HFFc6 (cell line): ENCODE measurements at regions not wholly inside any gene's neighbourhood (a gene's known extent, or its start where the extent isn't known, plus 50 kb on each side); places are given as distances from the start of the nearest gene placed in this dataset.
"Not testable (repeated sequence)": the region's sequence is repeated elsewhere in the genome, so short reads cannot be mapped to it uniquely, and the experiment has no call there.

Source experiments
- DNase-seq: peaks from one replicate; pipeline ENCODE4 v3.0.0-alpha.2; 2018
- H3K27ac Mint-ChIP-seq: 2 replicates; pipeline ENCODE4 v1.8.0; 2020; ENCODE audit warnings: mild to moderate bottlenecking, mixed read lengths
- H3K27me3 Mint-ChIP-seq: 2 replicates; pipeline ENCODE4 v1.8.0; 2021; ENCODE audit warnings: mild to moderate bottlenecking, moderate library complexity, mixed read lengths; ENCODE audit not compliant: insufficient read depth
- H3K36me3 Mint-ChIP-seq: 2 replicates; pipeline ENCODE4 v1.8.0; 2021; ENCODE audit warnings: low read depth, mixed read lengths
- H3K4me1 Mint-ChIP-seq: 2 replicates; pipeline ENCODE4 v1.8.0; 2020; ENCODE audit warnings: low read depth, mixed read lengths
- H3K4me3 Mint-ChIP-seq: 2 replicates; pipeline ENCODE4 v1.8.0; 2020; ENCODE audit warnings: mild to moderate bottlenecking, moderate library complexity, mixed read lengths
- H3K9me3 Mint-ChIP-seq: 2 replicates; pipeline ENCODE4 v1.8.0; 2020; ENCODE audit warnings: mild to moderate bottlenecking, mixed read lengths
- TF ChIP-seq, protein P1 (sequence below): fragments of 200-600 bp; sonication (generic); IDR thresholded peaks from 2 replicates; pipeline ENCODE4 v1.5.0; 2021; ENCODE audit warnings: antibody characterized with exemption, mild to moderate bottlenecking

DNA sequence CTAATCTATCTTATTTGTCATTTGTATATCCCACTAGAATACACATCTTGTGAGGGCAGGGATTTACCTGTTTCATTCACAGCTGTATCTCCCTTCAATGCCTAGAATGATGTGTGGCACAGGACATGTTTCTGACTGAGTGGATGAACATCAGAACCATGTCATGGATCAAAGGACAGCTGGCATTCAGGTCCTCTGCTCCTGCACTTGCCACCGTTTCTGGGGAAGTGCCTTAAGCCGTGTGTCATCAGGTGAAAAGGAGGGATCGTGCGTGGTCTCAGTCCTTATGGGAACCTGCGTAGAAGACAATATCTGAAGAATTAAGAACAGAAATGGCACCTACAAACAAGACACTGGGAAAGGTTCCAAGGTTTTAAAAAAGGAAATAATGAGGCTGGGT lies 206.1 kb upstream of the GATA6 start:
- Mint-ChIP-seq H3K9me3 (no peaks in the 10 kb centered on the region), H3K27ac (no peak overlapping the region), H3K4me1 (no peaks in the 10 kb centered on the region), H3K4me3 (no peak overlapping the region), H3K27me3 (peaks cover 44% of the 10 kb centered on the region), H3K36me3 (no peaks in the 10 kb centered on the region)
- no peak for DNase-seq
- TF ChIP-seq, protein P1, sequence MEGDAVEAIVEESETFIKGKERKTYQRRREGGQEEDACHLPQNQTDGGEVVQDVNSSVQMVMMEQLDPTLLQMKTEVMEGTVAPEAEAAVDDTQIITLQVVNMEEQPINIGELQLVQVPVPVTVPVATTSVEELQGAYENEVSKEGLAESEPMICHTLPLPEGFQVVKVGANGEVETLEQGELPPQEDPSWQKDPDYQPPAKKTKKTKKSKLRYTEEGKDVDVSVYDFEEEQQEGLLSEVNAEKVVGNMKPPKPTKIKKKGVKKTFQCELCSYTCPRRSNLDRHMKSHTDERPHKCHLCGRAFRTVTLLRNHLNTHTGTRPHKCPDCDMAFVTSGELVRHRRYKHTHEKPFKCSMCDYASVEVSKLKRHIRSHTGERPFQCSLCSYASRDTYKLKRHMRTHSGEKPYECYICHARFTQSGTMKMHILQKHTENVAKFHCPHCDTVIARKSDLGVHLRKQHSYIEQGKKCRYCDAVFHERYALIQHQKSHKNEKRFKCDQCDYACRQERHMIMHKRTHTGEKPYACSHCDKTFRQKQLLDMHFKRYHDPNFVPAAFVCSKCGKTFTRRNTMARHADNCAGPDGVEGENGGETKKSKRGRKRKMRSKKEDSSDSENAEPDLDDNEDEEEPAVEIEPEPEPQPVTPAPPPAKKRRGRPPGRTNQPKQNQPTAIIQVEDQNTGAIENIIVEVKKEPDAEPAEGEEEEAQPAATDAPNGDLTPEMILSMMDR, result no peak

- no peaks in the 10 kb centered on the region for H3K9me3 Mint-ChIP-seq
- H3K27me3 Mint-ChIP-seq, result peaks cover 26% of the 10 kb centered on the region
- no peak for DNase-seq
- no peak overlapping the region for H3K4me3 Mint-ChIP-seq
- TF ChIP-seq, protein P1, result no peak
- H3K27ac Mint-ChIP-seq, result no peak overlapping the region
- no peaks in the 10 kb centered on the region for H3K36me3 Mint-ChIP-seq
- H3K4me1 Mint-ChIP-seq, result no peaks in the 10 kb centered on the region; the same call in 1 of the 2 replicates
Measured at GRCh38 chr18:21968338-21968737, 201.1 kb upstream of the GATA6 start.

DNA sequence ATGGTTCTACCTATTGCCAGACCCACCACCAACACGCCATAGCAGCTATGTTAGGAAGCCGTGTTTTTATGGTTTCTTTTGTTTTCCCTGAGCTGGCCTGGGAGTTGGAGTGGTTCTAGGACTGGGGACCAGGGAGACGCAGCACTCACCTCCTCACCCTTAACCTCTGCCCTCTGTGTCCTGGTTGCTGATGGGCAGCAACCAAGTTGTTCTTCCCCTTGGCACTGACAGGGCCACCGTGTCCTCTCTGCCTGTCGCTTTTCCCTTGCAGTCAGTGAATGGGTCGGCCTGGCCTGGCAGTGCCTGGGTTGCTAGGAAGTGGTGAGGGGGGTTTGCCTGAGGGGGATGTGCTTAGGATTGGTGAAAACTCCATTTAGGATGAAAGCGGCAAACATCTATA lies 197.1 kb upstream of the GATA6 start:
- Mint-ChIP-seq H3K36me3 (no peaks in the 10 kb centered on the region), H3K9me3 (no peaks in the 10 kb centered on the region), H3K4me3 (no peak overlapping the region), H3K4me1 (no peaks in the 10 kb centered on the region; the same call in 1 of the 2 replicates), H3K27me3 (peaks cover 19% of the 10 kb centered on the region), H3K27ac (no peak overlapping the region)
- TF ChIP-seq, protein P1, result no peak
- no peak for DNase-seq

GRCh38 chr18:21975954-21976353 lies 193.4 kb upstream of the GATA6 start:
- not testable (repeated sequence) for H3K27ac Mint-ChIP-seq, H3K4me3 Mint-ChIP-seq, H3K36me3 Mint-ChIP-seq, H3K9me3 Mint-ChIP-seq, H3K4me1 Mint-ChIP-seq, DNase-seq
- H3K27me3 Mint-ChIP-seq, result peaks cover 30% of the 10 kb centered on the region

GRCh38 chr18:21978546-21979170 lies 190.7 kb upstream of the GATA6 start:
- H3K27me3 Mint-ChIP-seq, result peaks cover 34% of the 10 kb centered on the region
- H3K27ac Mint-ChIP-seq, result no peak overlapping the region
- DNase-seq, result no peak

DNA sequence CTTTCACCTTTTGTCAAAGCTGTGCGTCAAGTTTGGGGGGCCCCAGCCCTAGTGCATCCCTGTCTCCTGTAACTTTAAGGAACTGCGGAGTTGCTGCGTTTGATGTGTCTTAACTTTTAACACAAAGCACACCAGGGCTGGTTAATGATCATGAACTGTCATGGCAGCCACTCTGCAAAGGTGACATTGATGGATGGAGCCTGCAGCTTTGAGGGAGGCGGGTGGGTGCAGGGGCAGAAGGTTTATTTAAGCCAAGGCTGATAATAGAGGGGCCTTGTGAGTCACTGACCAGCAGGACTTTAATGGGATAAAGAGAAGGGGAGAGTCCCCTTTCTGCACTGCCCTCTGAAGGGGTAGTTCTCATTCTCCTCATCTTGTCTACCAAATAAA lies 190.2 kb upstream of the GATA6 start:
- peaks cover 39% of the 10 kb centered on the region for H3K27me3 Mint-ChIP-seq
- no peak overlapping the region for H3K4me3 Mint-ChIP-seq
- H3K4me1 Mint-ChIP-seq, result no peaks in the 10 kb centered on the region
- TF ChIP-seq, protein P1, result no peak
- no peaks in the 10 kb centered on the region for H3K9me3 Mint-ChIP-seq
- H3K36me3 Mint-ChIP-seq, result no peaks in the 10 kb centered on the region
- no peak overlapping the region for H3K27ac Mint-ChIP-seq
- DNase-seq, result no peak

More at GRCh38 chr18:21978546-21979170, 190.7 kb upstream of the GATA6 start:
- Mint-ChIP-seq H3K36me3 (no peaks in the 10 kb centered on the region), H3K4me3 (no peak overlapping the region), H3K9me3 (no peaks in the 10 kb centered on the region), H3K4me1 (no peaks in the 10 kb centered on the region)
- TF ChIP-seq, protein P1, result no peak
